Duodenal mucosa (tissue), 2 donors: ENCODE measurements at regions not wholly inside any gene's neighbourhood (a gene's known extent, or its start where the extent isn't known, plus 50 kb on each side); places are given as distances from the start of the nearest gene placed in this dataset.
"Not testable (repeated sequence)": the region's sequence is repeated elsewhere in the genome, so short reads cannot be mapped to it uniquely, and the experiment has no call there.

Experiments used
- H3K27ac ChIP-seq: one replicate; pipeline ENCODE4 v1.7.0; 2013; ENCODE audit warnings: low read depth, low read length
- H3K27me3 ChIP-seq, 2 donors: one replicate each; pipeline ENCODE4 v1.7.0; 2013; ENCODE audit warnings: low read length in 2 of 2, control low read depth in 1 of 2; ENCODE audit not compliant: insufficient read depth in 2 of 2, control insufficient read depth in 1 of 2
- H3K36me3 ChIP-seq, 2 donors: one replicate each; pipeline ENCODE4 v1.7.0; 2013; ENCODE audit warnings: low read length in 2 of 2, control low read depth in 1 of 2; ENCODE audit not compliant: insufficient read depth in 2 of 2, control insufficient read depth in 1 of 2
- H3K4me1 ChIP-seq, 2 donors: one replicate each; pipeline ENCODE4 v1.7.0; 2013; ENCODE audit warnings: low read length in 2 of 2, control low read depth in 1 of 2; ENCODE audit not compliant: insufficient read depth in 2 of 2, control insufficient read depth in 1 of 2
- H3K4me3 ChIP-seq, 2 donors: one replicate each; pipeline ENCODE4 v1.7.0; 2013; ENCODE audit warnings: low read length in 2 of 2, low read depth in 1 of 2
- H3K9ac ChIP-seq, 2 donors: one replicate each; pipeline ENCODE4 v1.7.0; 2013; ENCODE audit warnings: low read length in 2 of 2, low read depth in 1 of 2
- H3K9me3 ChIP-seq, 2 donors: one replicate each; pipeline ENCODE4 v1.7.0; 2013; ENCODE audit warnings: low read length in 2 of 2, control low read depth in 1 of 2; ENCODE audit not compliant: control insufficient read depth in 1 of 2

DNA sequence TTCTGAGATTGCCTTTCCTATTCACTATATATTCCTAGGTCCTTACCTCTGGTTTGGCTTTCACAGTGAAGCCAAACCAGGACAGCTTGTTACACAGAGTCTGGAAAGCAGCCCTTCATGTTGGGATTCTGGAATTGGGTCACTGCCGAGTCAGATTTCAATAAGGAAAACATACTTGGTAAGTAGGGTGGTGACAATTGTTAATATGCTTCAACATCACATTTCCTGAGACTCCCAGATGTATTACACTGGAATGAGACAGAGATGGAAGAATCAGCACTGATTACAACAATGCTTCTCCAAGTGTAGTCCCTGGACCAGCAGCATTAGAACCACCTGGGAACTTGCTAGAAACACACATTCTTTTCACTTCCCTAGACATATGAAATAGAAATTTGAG, 268.9 kb upstream of the SEMA3C start:
- H3K4me1 ChIP-seq = no peaks in the 10 kb centered on the region
- H3K27ac ChIP-seq = no peak overlapping the region
- H3K9ac ChIP-seq = no peak overlapping the region
- no peaks in the 10 kb centered on the region for H3K36me3 ChIP-seq
- no peaks in the 10 kb centered on the region for H3K27me3 ChIP-seq
- H3K4me3 ChIP-seq = no peak overlapping the region
- no peaks in the 10 kb centered on the region for H3K9me3 ChIP-seq

DNA sequence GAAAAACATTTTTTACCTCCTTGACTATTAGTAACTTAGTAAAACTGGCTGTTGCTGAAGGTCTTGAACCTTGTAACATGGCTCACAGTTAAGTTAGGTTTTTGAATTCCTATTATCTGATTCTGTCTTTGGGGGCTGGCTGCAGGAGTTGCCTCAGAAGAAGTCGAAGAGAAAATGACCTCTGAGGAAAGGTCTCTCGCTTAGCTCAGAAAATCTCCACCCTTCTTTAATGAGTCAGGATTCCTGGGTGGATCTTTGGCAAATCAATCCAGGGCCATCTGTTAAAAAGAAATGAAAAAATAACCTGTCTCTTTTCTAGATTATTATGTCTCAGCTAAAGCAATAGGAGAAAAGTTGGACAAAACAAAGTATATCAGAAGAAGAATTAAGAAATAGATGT, 267.8 kb upstream of the SEMA3C start:
- Histone ChIP-seq H3K36me3 (no peaks in the 10 kb centered on the region), H3K9me3 (no peaks in the 10 kb centered on the region), H3K27me3 (no peaks in the 10 kb centered on the region), H3K4me1 (no peaks in the 10 kb centered on the region), H3K27ac (no peak overlapping the region), H3K4me3 (no peak overlapping the region), H3K9ac (no peak overlapping the region)

GRCh38 chr7:81185072-81185471, 266.2 kb upstream of the SEMA3C start:
- Histone ChIP-seq H3K27ac (no peak overlapping the region), H3K9me3 (no peaks in the 10 kb centered on the region), H3K4me3 (no peak overlapping the region), H3K27me3 (no peaks in the 10 kb centered on the region), H3K4me1 (no peaks in the 10 kb centered on the region), H3K9ac (no peak overlapping the region), H3K36me3 (no peaks in the 10 kb centered on the region)

GRCh38 chr7:81183326-81183725, 264.5 kb upstream of the SEMA3C start:
- no peaks in the 10 kb centered on the region for H3K4me1 ChIP-seq
- H3K9ac ChIP-seq = no peak overlapping the region
- no peaks in the 10 kb centered on the region for H3K9me3 ChIP-seq
- no peaks in the 10 kb centered on the region for H3K27me3 ChIP-seq
- H3K27ac ChIP-seq = no peak overlapping the region
- H3K4me3 ChIP-seq = no peak overlapping the region
- no peaks in the 10 kb centered on the region for H3K36me3 ChIP-seq

- not testable (repeated sequence) for H3K9ac ChIP-seq, H3K4me3 ChIP-seq, H3K9me3 ChIP-seq, H3K27ac ChIP-seq, H3K4me1 ChIP-seq, H3K27me3 ChIP-seq, H3K36me3 ChIP-seq
Observed at GRCh38 chr7:81182056-81182455, 263.2 kb upstream of the SEMA3C start.

GRCh38 chr7:81181066-81181465, 262.2 kb upstream of the SEMA3C start:
- H3K36me3 ChIP-seq = no peaks in the 10 kb centered on the region
- no peak overlapping the region for H3K4me3 ChIP-seq
- no peak overlapping the region for H3K9ac ChIP-seq
- H3K27ac ChIP-seq = no peak overlapping the region
- H3K27me3 ChIP-seq = no peaks in the 10 kb centered on the region
- H3K9me3 ChIP-seq = no peaks in the 10 kb centered on the region
- H3K4me1 ChIP-seq = no peaks in the 10 kb centered on the region

- Histone ChIP-seq H3K36me3 (no peaks in the 10 kb centered on the region), H3K9me3 (no peaks in the 10 kb centered on the region), H3K27me3 (no peaks in the 10 kb centered on the region), H3K9ac (no peak overlapping the region), H3K27ac (no peak overlapping the region), H3K4me1 (no peaks in the 10 kb centered on the region), H3K4me3 (no peak overlapping the region)
Observed at GRCh38 chr7:81180573-81180972, 261.7 kb upstream of the SEMA3C start.

- Histone ChIP-seq H3K36me3 (no peaks in the 10 kb centered on the region), H3K9ac (no peak overlapping the region), H3K4me1 (no peaks in the 10 kb centered on the region), H3K9me3 (no peaks in the 10 kb centered on the region), H3K27me3 (no peaks in the 10 kb centered on the region), H3K4me3 (no peak overlapping the region), H3K27ac (no peak overlapping the region)
Observed at GRCh38 chr7:81175275-81175940, 256.6 kb upstream of the SEMA3C start.

GRCh38 chr7:81173766-81174281, 255.0 kb upstream of the SEMA3C start:
- Histone ChIP-seq H3K27ac (no peak overlapping the region), H3K36me3 (no peaks in the 10 kb centered on the region), H3K4me1 (no peaks in the 10 kb centered on the region), H3K9ac (no peak overlapping the region), H3K27me3 (no peaks in the 10 kb centered on the region), H3K4me3 (no peak overlapping the region), H3K9me3 (no peaks in the 10 kb centered on the region)

DNA sequence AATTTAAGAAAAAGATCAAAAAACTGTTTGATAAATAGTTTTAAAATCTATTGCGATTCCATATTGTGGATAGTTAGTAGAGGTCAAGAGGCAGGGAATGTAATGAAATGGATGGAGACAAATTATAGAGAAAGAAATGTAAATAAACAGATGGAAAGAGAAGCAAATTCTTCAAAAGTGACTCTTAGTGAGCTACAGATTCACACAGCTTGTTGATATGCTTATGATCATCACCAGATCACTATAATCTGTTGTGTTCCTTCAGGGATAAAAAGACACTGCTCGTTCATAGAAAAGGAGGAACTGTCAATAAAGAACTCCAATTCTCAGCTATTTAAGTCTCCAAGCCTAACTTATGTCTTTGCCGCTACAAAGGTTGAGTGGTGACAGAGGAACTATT, 251.4 kb upstream of the SEMA3C start:
- Histone ChIP-seq H3K9me3 (no peaks in the 10 kb centered on the region), H3K27ac (no peak overlapping the region), H3K4me1 (no peaks in the 10 kb centered on the region), H3K36me3 (no peaks in the 10 kb centered on the region), H3K9ac (no peak overlapping the region), H3K4me3 (no peak overlapping the region), H3K27me3 (no peaks in the 10 kb centered on the region)

DNA sequence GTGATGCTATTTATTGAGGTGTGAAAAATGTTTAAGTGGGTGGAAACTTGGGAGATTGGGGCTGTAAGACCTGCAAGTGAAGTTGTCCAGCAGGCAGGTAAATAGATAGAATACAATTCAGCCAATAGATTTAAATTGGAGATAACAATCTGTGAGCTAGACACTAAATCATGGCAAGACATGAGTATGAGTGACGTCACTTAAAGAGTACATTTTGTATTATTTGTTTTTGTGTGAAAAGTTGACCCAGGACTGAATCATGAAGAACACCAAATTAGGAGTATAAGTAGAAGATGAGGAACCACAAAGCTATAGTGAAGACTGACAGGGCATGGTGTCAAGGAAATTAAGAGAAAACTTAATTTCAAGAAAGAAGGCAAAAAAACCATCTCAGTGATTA, 249.1 kb upstream of the SEMA3C start:
- no peaks in the 10 kb centered on the region for H3K36me3 ChIP-seq

More for the DNA sequence above, 249.1 kb upstream of the SEMA3C start:
- Histone ChIP-seq H3K4me3 (no peak overlapping the region), H3K9ac (no peak overlapping the region), H3K27me3 (no peaks in the 10 kb centered on the region), H3K9me3 (no peaks in the 10 kb centered on the region), H3K4me1 (no peaks in the 10 kb centered on the region), H3K27ac (no peak overlapping the region)
